ENCODE measurements at regions not wholly inside any gene's neighbourhood (a gene's known extent, or its start where the extent isn't known, plus 50 kb on each side); places are given as distances from the start of the nearest gene placed in this dataset.

DNA sequence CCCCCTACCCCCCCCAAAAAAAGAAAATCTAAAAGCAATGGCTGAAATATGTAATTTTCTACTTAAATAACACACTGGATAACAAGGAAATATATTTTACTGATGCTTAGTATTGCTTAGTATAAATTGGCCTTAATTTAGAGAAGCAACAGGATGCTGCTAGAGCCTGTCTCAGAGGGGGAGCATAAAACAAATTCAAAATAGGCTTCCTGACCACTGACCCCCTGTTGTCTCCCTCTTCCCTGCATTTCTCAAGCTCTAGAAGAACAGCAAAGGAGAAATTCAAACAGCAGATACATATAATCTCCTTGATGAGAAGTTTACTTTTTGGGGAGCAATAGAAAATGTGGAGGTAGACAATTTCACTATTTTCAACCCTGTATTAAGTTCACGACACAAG lies 631.1 kb upstream of the GJE1 start:
- H3K4me3 ChIP-seq (ENCODE audit: low read depth, low read length), result no peak overlapping the region
- no peak for DNase-seq (ENCODE audit: low read depth)
- TF ChIP-seq, protein P1, sequence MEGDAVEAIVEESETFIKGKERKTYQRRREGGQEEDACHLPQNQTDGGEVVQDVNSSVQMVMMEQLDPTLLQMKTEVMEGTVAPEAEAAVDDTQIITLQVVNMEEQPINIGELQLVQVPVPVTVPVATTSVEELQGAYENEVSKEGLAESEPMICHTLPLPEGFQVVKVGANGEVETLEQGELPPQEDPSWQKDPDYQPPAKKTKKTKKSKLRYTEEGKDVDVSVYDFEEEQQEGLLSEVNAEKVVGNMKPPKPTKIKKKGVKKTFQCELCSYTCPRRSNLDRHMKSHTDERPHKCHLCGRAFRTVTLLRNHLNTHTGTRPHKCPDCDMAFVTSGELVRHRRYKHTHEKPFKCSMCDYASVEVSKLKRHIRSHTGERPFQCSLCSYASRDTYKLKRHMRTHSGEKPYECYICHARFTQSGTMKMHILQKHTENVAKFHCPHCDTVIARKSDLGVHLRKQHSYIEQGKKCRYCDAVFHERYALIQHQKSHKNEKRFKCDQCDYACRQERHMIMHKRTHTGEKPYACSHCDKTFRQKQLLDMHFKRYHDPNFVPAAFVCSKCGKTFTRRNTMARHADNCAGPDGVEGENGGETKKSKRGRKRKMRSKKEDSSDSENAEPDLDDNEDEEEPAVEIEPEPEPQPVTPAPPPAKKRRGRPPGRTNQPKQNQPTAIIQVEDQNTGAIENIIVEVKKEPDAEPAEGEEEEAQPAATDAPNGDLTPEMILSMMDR (IDR thresholded peaks at IDR 0.05; ENCODE audit: control insufficient read depth, extremely low read depth, insufficient read depth), result no peak

DNA sequence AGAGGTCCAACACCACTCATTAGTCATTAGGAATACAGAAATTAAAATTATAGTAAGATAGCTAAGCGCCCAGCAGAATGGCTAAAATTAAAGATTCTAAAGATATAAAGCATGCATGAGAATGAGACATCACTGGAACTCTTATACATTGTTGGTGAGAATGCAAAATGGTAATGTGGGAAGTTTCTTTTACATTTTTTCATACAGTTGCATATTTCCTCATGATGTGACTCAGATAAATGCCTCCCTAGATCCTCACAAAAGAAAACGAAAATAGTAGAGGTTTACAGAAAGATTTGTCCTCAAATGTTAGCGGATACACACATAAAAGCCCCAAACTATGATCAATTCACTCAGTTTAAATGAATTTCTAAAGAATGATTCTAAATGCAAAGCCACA lies 633.7 kb upstream of the GJE1 start:
- H3K4me3 ChIP-seq (ENCODE audit: low read depth, low read length), result no peak overlapping the region
- DNase-seq (ENCODE audit: low read depth), result no peak
- TF ChIP-seq, protein P1 (IDR thresholded peaks at IDR 0.05; ENCODE audit: control insufficient read depth, extremely low read depth, insufficient read depth), result no peak

DNA sequence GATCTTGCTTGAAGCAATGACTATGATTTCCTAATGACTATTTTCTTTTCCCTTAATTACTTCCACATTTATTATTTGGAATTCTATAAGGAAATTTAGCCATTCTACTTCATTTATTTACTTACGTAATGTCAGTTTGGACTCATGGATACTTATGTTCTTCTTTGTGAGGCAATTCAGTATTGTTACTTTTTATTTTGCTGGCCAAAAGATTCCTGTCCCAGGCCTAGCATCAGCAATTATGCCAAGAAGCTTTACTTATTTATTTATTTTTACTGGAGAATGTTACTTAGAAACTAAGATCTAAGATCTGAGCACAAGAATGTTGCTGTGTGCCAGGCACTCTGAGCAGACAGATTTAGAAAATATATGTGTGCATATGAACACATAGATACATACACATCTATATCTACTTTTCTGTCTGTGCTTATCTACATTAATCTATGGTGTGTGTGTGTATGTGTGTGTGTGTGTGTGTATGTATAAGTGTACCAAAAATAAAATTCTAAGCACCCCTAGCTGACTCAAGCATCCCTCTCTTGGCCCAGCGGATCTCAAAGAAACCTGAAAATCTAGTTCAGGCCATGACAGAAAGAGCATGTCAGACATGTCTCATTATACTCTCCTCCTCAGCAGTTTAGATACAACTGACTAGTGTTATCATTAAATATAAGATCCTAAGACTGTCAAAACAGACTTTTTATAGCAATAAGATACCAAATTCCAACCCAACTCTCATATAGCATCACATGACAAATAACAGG lies 640.0 kb upstream of the GJE1 start:
- TF ChIP-seq, protein P1 (IDR thresholded peaks at IDR 0.05; ENCODE audit: control insufficient read depth, extremely low read depth, insufficient read depth), result no peak
- no peak overlapping the region for H3K4me3 ChIP-seq (ENCODE audit: low read depth, low read length)
- DNase-seq (ENCODE audit: low read depth), result no peak

DNA sequence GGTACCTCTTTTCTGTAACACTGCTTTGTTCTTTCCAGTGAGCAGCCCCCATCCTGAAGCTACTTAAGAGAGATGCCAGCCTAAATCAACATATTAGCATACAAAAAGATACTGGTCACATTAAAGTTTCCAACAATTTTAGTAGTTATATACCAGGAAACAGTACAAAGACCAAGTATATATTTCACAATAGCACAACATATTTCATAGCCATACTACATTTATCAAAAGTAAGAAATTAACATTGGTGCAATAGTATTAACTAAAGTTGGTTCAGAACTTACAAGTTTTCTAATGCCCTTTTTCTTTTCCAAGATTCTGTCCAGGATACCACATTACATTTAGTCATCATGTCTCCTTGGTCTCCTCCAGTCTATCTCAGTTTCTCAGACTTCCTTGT lies 641.0 kb upstream of the GJE1 start:
- TF ChIP-seq, protein P1 (IDR thresholded peaks at IDR 0.05; ENCODE audit: control insufficient read depth, extremely low read depth, insufficient read depth), result no peak
- no peak overlapping the region for H3K4me3 ChIP-seq (ENCODE audit: low read depth, low read length)
- DNase-seq (ENCODE audit: low read depth), result no peak

DNA sequence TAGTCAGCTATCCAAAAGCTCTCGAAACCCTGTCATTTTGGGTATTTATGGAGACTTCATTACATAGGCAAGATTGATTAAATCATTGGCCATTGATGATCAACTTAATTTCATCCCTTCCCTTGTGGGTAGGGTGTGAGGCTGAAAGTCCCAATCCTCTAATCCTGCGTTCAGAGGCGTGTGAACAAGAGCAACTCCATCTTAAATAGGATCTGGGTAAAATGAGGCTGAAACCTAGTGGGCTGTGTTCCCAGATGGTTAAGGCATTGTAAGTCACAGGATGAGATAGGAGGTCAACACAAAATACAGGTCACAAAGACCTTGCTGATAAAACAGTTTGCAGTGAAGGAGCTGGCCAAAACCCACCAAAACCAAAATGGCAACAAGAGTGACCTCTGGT lies 641.7 kb upstream of the GJE1 start:
- no peak for DNase-seq (ENCODE audit: low read depth)
- TF ChIP-seq, protein P1 (IDR thresholded peaks at IDR 0.05; ENCODE audit: control insufficient read depth, extremely low read depth, insufficient read depth), result no peak
- H3K4me3 ChIP-seq (ENCODE audit: low read depth, low read length), result no peak overlapping the region

DNA sequence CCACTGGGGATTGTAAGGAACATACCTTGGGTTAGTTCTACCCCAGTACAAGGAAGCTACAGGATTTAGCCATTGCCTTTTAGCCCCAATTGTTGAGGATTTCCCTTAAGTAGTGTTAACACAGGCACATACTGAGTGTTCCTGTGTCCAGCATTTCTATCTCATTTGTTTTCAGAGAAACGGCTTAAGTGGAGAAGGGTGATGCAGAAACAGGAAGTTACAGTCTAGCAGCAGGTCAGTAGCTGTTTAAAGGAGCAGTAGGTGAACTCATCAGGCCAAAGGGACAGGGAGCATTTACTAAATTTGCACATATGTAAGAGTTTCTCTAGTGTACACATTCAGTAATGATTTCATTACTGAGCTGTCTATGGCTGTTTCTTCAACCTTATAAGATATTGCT lies 644.2 kb upstream of the GJE1 start:
- H3K4me3 ChIP-seq (ENCODE audit: low read depth, low read length), result no peak overlapping the region
- no peak for DNase-seq (ENCODE audit: low read depth)
- TF ChIP-seq, protein P1 (IDR thresholded peaks at IDR 0.05; ENCODE audit: control insufficient read depth, extremely low read depth, insufficient read depth), result no peak

DNA sequence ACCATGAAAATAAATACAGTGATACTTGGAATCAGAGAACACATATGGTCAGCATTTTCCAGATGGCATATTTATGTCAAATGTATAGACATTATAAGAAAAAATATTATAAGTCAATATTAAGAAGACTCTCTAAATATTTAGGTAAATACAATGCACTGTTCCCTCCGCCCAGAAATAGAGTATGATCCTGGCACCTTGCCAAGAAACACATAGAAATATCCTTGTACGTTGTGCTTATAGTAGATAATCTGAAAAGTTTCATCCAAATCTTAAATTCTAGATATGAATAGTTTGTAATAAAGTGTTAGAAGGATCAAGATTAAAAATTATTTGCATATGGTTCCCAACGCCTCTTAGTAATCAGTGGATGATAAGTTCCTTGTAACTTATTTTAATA lies 645.8 kb upstream of the GJE1 start:
- TF ChIP-seq, protein P1 (IDR thresholded peaks at IDR 0.05; ENCODE audit: control insufficient read depth, extremely low read depth, insufficient read depth), result no peak
- no peak for DNase-seq (ENCODE audit: low read depth)
- H3K4me3 ChIP-seq (ENCODE audit: low read depth, low read length), result no peak overlapping the region
